Testis (tissue), 2 donors: ENCODE measurements at regions not wholly inside any gene's neighbourhood (a gene's known extent, or its start where the extent isn't known, plus 50 kb on each side); places are given as distances from the start of the nearest gene placed in this dataset.

Experiments used
- DNase-seq: peaks from one replicate; pipeline ENCODE4 v3.0.0-alpha.2; 2019
- H3K27ac ChIP-seq, 2 donors: fragments of 200-600 bp; sonication (generic); one replicate each; pipeline ENCODE4 v1.5.1; 2019
- H3K27me3 ChIP-seq: fragments of 200-600 bp; sonication (generic); one replicate; pipeline ENCODE4 v1.5.1; 2019
- H3K36me3 ChIP-seq: fragments of 200-600 bp; sonication (generic); one replicate; pipeline ENCODE4 v1.5.1; 2017; ENCODE audit warnings: low read depth; ENCODE audit errors: missing control alignments
- H3K4me1 ChIP-seq: fragments of 200-600 bp; sonication (generic); one replicate; pipeline ENCODE4 v1.5.1; 2019
- H3K4me3 ChIP-seq, 2 donors: fragments of 200-600 bp; sonication (generic); one replicate each; pipeline ENCODE4 v1.5.1; 2017 to 2019
- H3K9me3 ChIP-seq: fragments of 200-600 bp; sonication (generic); one replicate; pipeline ENCODE4 v1.5.1; 2017
- CTCF ChIP-seq, 3 experiments: fragments of 450-650 bp in 2 of 3; fragments of 200-600 bp in 1 of 3; sonication (generic) in 1 of 3; IDR thresholded peaks; one replicate each; pipeline ENCODE4 v1.5.1; 2016 to 2019; ENCODE audit warnings: antibody characterized with exemption in 3 of 3, mild to moderate bottlenecking in 2 of 3, moderate library complexity in 1 of 3
- POLR2A ChIP-seq: fragments of 450-650 bp; IDR thresholded peaks from one replicate; pipeline ENCODE4 v1.6.1; 2017; ENCODE audit warnings: antibody characterized with exemption, mild to moderate bottlenecking, moderate library complexity
- WGBS, 2 donors: methylation state at CpG; one replicate each; pipeline ENCODE4 v1.1.5; 2018; 5-methylcytosine and 5-hydroxymethylcytosine counted together
- intact Hi-C: fragments of 100-400 bp; cut with DNase I; formaldehyde crosslinking; loops from one replicate; pipeline ENCODE4 v1.15.1; 2023; ENCODE audit warnings: low total_unique reads

- intact Hi-C loops, result no loop called here
- H3K4me3 ChIP-seq, result no peak overlapping the region
- no peak for TF ChIP-seq POLR2A
- TF ChIP-seq CTCF (IDR thresholded peaks at IDR 0.05), result no peak
- WGBS, 2 donors, result 88 to 89% methylated on average over 3 of the region's 3 CpGs
- H3K27ac ChIP-seq, result no peak overlapping the region
- no peak for DNase-seq
- no peaks in the 10 kb centered on the region for H3K4me1 ChIP-seq
- no peaks in the 10 kb centered on the region for H3K36me3 ChIP-seq
- no peaks in the 10 kb centered on the region for H3K27me3 ChIP-seq
- H3K9me3 ChIP-seq, result no peaks in the 10 kb centered on the region
Measured at GRCh38 chr3:166900866-166901577, 479.1 kb downstream of the ZBBX start.

GRCh38 chr3:166897811-166898210, 482.3 kb downstream of the ZBBX start:
- TF ChIP-seq CTCF (IDR thresholded peaks at IDR 0.05), result no peak
- no peak for TF ChIP-seq POLR2A
- Histone ChIP-seq H3K9me3 (no peaks in the 10 kb centered on the region), H3K27me3 (no peaks in the 10 kb centered on the region), H3K4me3 (no peak overlapping the region), H3K27ac (no peak overlapping the region), H3K4me1 (no peaks in the 10 kb centered on the region), H3K36me3 (no peaks in the 10 kb centered on the region)
- 64 to 66% methylated on average over 1 of the region's 1 CpG for WGBS, 2 donors
- no peak for DNase-seq
- intact Hi-C loops, result no loop called here

- intact Hi-C loops, result no loop called here
- no peak overlapping the region for H3K4me3 ChIP-seq
- 77 to 91% methylated on average over 2 of the region's 2 CpGs for WGBS, 2 donors
- no peaks in the 10 kb centered on the region for H3K36me3 ChIP-seq
- no peak for TF ChIP-seq POLR2A
- no peak for TF ChIP-seq CTCF (IDR thresholded peaks at IDR 0.05)
- H3K4me1 ChIP-seq, result no peaks in the 10 kb centered on the region
- no peaks in the 10 kb centered on the region for H3K27me3 ChIP-seq
- DNase-seq, result no peak
- H3K9me3 ChIP-seq, result no peaks in the 10 kb centered on the region
- H3K27ac ChIP-seq, result no peak overlapping the region
Measured at GRCh38 chr3:166889241-166889640, 490.9 kb downstream of the ZBBX start.

- Histone ChIP-seq H3K9me3 (no peaks in the 10 kb centered on the region), H3K36me3 (no peaks in the 10 kb centered on the region), H3K4me1 (no peaks in the 10 kb centered on the region), H3K4me3 (no peak overlapping the region), H3K27ac (no peak overlapping the region), H3K27me3 (no peaks in the 10 kb centered on the region)
- DNase-seq, result no peak
- intact Hi-C loops, result no loop called here
- TF ChIP-seq POLR2A (no peak), CTCF (IDR thresholded peaks at IDR 0.05) (no peak)
- WGBS, 2 donors, result 84 to 90% methylated on average over 2 of the region's 2 CpGs
Measured at GRCh38 chr3:166879661-166880060, 500.4 kb downstream of the ZBBX start.

- Histone ChIP-seq H3K9me3 (no peaks in the 10 kb centered on the region), H3K27ac (no peak overlapping the region), H3K27me3 (no peaks in the 10 kb centered on the region), H3K4me1 (no peaks in the 10 kb centered on the region), H3K36me3 (no peaks in the 10 kb centered on the region), H3K4me3 (no peak overlapping the region)
- intact Hi-C loops, result no loop called here
- no peak for DNase-seq
- TF ChIP-seq CTCF (IDR thresholded peaks at IDR 0.05) (no peak), POLR2A (no peak)
Measured at GRCh38 chr3:166877971-166878370, 502.1 kb downstream of the ZBBX start.
